ENCODE measurements at regions not wholly inside any gene's neighbourhood (a gene's known extent, or its start where the extent isn't known, plus 50 kb on each side); places are given as distances from the start of the nearest gene placed in this dataset.
"Not testable (repeated sequence)": the region's sequence is repeated elsewhere in the genome, so short reads cannot be mapped to it uniquely, and the experiment has no call there.

DNA sequence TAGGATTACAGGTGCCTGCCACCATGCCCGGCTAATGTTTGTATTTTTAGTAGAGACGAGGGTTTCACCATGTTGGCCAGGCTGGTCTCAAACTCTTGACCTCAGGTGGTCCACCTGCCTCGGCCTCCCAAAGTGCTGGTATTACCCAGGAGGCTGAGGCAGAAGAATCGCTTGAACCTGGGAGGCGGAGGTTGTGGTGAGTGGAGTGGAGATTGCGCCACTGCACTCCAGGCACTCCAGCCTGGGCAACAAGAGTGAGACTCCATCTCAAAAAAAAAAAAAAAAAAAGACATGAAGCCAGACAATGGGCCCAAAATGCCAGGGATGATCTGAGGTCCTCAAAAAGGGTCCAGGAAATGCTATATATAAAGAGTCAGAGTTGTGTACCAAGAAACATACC, 392.9 kb downstream of the SEC14L1 start:
- not testable (repeated sequence) for DNase-seq

- no peak for DNase-seq
These were observed 393.4 kb downstream of the SEC14L1 start for GRCh38 chr17:77534137-77534536.

- DNase-seq = no peak
These were observed 394.7 kb downstream of the SEC14L1 start for GRCh38 chr17:77535435-77535834.

GRCh38 chr17:77535892-77536291, 395.1 kb downstream of the SEC14L1 start:
- DNase-seq = no peak

DNA sequence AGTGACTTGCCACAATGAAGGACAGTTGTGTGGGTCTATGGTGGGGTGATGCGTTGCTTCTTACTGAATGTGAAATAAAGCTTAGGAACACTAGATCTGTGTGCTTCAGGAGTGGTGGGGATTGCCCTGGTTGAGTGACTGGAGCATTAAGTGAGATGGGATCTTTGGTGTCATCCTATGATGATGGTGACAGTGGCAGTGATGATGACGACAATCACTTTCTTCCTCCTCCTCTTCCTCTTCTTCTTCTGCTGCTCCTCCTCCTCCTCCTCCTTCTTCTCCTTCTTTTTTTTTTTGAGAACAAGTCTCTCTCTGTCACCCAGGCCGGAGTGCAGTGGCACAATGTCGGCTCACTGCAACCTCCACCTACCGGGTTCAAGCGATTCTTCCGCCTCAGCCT, 396.8 kb downstream of the SEC14L1 start:
- DNase-seq = no peak

- DNase-seq = no peak
These were observed 399.8 kb downstream of the SEC14L1 start for GRCh38 chr17:77540531-77540930.

DNA sequence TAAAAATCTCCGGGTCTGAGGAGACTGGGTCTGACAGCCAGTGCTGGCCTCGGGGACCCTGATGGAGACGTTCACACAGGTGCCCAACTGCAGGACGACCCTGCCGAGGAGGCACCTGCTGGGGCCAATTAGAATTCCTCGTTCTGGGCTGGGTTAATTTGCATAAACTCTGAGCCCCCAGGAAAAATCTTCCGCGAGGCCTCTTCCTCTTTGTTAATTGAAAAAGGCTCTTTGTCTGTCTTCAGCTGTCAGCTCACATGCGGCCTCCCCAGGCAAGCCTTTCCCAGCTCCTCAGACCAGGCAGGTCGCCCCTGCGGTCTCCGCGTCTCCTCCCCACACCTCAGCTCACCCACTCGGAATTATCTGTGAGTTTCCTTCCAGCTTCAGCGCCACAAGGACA, 400.2 kb downstream of the SEC14L1 start:
- DNase-seq = no peak

- no peak for DNase-seq
These were observed 401.2 kb downstream of the SEC14L1 start for GRCh38 chr17:77542011-77542410.

GRCh38 chr17:77542551-77543490, 402.1 kb downstream of the SEC14L1 start:
- peak; percentile 61 for DNase-seq

GRCh38 chr17:77543801-77544200, 403.0 kb downstream of the SEC14L1 start:
- DNase-seq = no peak

DNA sequence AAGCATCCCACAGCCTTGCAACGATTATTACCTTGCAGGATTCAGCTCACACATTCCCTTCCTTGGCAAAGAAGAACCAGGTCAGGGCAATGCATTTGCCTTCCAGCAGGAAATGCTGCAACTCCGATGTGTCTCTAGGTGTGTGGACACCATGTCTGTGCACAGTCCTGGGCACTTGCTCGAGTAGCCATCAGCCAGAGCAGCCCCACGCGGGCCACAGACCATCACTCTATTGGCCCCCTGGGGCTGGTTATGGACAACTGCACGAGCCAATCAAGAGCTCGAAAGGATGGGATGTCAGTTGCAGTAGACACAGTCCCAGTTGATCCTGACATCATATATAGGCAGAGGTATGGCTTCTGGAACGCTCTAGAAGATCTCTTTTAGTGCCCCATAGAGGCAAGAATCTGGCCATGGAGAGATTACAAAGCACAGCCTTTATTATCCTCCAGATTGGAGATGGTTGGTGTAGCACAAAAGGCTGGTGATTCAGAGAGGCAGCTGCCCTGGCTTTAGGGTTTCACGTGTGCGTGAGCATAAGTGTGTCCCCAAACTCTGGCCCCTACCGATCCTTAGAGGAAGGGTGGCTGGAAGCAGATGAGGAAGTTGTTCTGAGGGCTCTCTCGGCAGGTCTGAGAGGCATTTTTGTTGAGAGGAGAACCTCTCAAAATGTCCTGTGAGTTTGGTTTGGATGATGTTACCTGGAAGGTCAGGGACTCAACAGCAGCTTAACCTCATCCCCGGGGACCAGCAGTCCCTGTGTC, 403.8 kb downstream of the SEC14L1 start:
- no peak for DNase-seq

DNA sequence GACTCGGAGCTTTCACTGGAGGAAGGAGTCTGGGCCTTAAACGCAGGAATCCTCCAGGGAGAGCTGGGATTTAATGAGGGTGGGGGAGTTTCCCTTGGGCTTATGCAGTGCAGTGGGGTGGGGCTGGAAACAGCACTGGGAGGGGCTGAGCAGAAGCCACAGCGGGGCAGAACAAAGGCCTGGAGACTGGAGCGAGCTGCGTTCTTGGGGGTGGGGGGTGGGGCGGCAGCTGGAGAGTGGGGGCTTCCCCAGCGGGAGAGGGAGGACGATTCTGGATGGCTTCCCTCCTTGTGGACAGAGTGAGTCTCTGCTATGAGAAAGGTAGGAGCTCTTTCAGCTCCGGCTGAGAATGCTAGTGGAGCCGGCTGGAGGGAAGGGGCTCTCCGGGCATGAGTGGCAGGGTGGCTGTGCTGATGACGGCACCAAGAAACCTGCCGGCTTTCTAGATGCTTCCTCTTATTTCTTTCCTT, 406.0 kb downstream of the SEC14L1 start:
- DNase-seq = no peak

DNA sequence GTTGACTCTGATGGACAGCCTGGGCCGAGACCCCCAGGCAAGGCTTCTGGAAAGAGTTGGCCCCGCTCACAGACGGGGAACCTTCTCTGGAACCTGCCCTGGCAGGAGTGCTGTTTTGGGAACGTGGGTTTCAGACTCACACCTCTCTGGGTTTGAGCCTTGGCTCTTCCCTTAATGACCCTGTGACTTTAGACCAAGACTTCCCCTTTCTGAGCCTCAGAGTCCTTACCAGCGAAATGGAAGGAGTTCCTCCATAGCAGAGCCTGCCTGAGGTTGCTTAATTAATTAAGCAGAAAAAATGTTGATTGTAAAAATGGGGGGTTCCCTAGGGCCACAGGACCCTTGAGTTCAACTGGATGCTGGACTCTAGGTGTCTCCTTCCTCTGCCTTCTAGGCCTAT, 408.2 kb downstream of the SEC14L1 start:
- DNase-seq = no peak

- no peak for DNase-seq
These were observed 408.7 kb upstream of the TNRC6C start for GRCh38 chr17:77549726-77550366.

GRCh38 chr17:77553459-77554066, 404.9 kb upstream of the TNRC6C start:
- DNase-seq = no peak

DNA sequence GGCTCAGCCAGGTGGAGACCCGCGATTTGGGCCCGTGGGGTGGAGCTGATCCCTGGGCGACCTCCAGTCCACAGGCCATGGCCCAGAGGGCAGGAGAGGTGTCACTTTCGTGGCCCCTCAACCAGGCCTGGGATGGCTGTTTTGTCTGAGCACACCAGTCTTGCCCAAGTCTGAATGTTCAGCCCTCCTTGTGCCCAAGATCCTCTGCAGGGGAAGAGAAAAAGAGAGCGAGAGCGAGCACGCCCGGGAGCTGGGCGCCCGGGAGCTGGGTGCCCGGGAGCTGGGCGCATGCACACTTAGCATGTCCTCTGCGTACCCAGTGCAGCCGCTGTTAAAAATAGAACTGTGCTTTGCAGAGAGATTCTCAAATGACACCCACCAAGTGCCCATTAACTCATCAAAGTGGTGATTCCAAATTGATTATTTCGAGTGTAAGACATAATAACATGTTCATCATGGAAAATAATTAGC, 403.3 kb upstream of the TNRC6C start:
- DNase-seq = no peak

DNA sequence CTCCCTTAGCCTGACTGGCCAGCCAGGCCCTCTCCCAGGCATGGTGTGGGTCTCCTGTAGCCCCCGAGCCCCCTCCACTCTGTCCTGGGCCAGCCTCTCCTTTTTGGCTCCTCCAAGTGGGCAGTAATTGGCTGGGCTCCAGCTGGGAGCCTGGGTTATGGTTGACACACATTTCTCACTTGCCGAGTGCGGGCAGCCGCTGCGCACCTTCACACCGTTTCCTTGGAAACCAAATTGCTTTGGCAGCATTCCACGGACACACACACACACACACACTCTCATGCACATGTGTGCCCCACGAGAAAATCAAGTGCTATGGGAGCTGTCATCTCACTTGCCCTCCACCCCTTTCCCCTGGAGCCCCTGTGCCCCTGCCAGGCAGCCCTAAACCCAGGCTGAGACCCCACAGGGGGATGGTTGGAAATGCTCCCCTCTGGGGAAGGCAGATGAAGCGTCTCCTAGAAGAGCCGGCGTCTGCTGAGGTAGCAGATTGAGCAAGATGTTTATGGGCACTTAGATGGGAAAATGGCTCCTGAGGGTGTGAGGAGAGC, 402.7 kb upstream of the TNRC6C start:
- no peak for DNase-seq

DNA sequence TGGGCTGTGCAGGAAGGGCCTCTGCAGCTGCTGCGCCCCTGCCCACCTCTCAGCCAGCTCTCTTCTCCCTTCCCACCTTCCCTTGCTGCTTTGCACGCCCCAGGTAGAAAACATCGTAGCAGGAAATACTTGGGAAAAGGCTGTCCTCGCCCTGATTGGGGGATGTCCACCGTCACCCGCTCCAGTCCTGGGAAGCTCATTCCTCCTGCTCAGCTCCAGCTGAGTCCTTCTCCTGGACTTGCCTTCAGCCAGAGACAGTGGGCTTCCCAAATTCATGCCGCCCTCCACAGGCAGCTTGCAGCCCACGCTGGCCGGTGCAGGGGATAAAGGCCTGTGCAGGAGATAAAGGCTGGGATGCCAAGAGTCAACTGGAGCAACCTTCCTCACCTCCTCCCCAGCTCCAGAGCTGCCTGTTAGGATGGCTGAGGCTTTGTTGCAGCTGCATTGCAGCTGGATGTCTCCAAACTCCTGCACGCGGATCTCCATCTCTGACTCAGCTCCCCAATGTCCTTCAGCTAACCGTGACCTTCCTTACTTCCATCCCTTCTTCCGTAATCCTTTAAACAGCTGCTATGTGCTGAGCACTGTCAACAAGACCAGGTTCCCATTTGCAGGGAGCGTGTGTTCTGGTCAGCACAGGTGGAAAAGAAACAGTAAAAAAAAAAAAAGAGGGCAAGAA, 402.0 kb upstream of the TNRC6C start:
- no peak for DNase-seq

GRCh38 chr17:77558846-77559626, 399.5 kb upstream of the TNRC6C start:
- no peak for DNase-seq

- DNase-seq = no peak
These were observed 398.1 kb upstream of the TNRC6C start for GRCh38 chr17:77560381-77560780.

GRCh38 chr17:77560841-77561240, 397.7 kb upstream of the TNRC6C start:
- no peak for DNase-seq
